Fibroblast of the conjunctiva (primary cell): ENCODE measurements at regions not wholly inside any gene's neighbourhood (a gene's known extent, or its start where the extent isn't known, plus 50 kb on each side); places are given as distances from the start of the nearest gene placed in this dataset.
"Not testable (repeated sequence)": the region's sequence is repeated elsewhere in the genome, so short reads cannot be mapped to it uniquely, and the experiment has no call there.

Source experiments
- DNase-seq: peaks from one replicate; pipeline ENCODE4 v3.0.0-alpha.2; 2010; ENCODE audit warnings: low read depth

- not testable (repeated sequence) for DNase-seq
These were observed 113.1 kb upstream of the CCZ1B start for GRCh38 chr7:6939126-6939525.

GRCh38 chr7:6939896-6940295 is 113.8 kb upstream of the CCZ1B start:
- not testable (repeated sequence) for DNase-seq

- not testable (repeated sequence) for DNase-seq
These were observed 120.8 kb upstream of the CCZ1B start for GRCh38 chr7:6946873-6947272.

- not testable (repeated sequence) for DNase-seq
These were observed 124.2 kb upstream of the CCZ1B start for GRCh38 chr7:6950231-6950630.

GRCh38 chr7:6951553-6951952 is 125.5 kb upstream of the CCZ1B start:
- DNase-seq: not testable (repeated sequence)

- not testable (repeated sequence) for DNase-seq
These were observed 127.2 kb upstream of the CCZ1B start for GRCh38 chr7:6953138-6953797.

GRCh38 chr7:6953798-6954181 is 127.7 kb upstream of the CCZ1B start:
- DNase-seq: not testable (repeated sequence)

GRCh38 chr7:6955385-6955784 is 129.3 kb upstream of the CCZ1B start:
- DNase-seq: not testable (repeated sequence)

- not testable (repeated sequence) for DNase-seq
These were observed 130.0 kb upstream of the CCZ1B start for GRCh38 chr7:6955990-6956566.

- DNase-seq: not testable (repeated sequence)
These were observed 132.3 kb upstream of the CCZ1B start for GRCh38 chr7:6958371-6958770.

GRCh38 chr7:6959942-6960341 is 133.9 kb upstream of the CCZ1B start:
- not testable (repeated sequence) for DNase-seq

- DNase-seq: not testable (repeated sequence)
These were observed 136.8 kb upstream of the CCZ1B start for GRCh38 chr7:6962871-6963270.

GRCh38 chr7:6965051-6965450 is 139.0 kb upstream of the CCZ1B start:
- DNase-seq: not testable (repeated sequence)

GRCh38 chr7:6970180-6970579 is 144.1 kb upstream of the CCZ1B start:
- not testable (repeated sequence) for DNase-seq

- not testable (repeated sequence) for DNase-seq
These were observed 148.8 kb upstream of the CCZ1B start for GRCh38 chr7:6974876-6975275.

- not testable (repeated sequence) for DNase-seq
These were observed 149.3 kb upstream of the CCZ1B start for GRCh38 chr7:6975346-6975745.

- not testable (repeated sequence) for DNase-seq
These were observed 151.3 kb upstream of the CCZ1B start for GRCh38 chr7:6977368-6977767.

- DNase-seq: not testable (repeated sequence)
These were observed 152.3 kb upstream of the CCZ1B start for GRCh38 chr7:6978326-6978725.

- not testable (repeated sequence) for DNase-seq
These were observed 153.4 kb upstream of the CCZ1B start for GRCh38 chr7:6979456-6979855.

GRCh38 chr7:6982375-6982774 is 156.3 kb upstream of the CCZ1B start:
- not testable (repeated sequence) for DNase-seq

GRCh38 chr7:6986892-6987291 is 160.8 kb upstream of the CCZ1B start:
- DNase-seq: not testable (repeated sequence)

GRCh38 chr7:6988608-6989007 is 162.5 kb upstream of the CCZ1B start:
- DNase-seq: not testable (repeated sequence)

GRCh38 chr7:6989968-6990367 is 163.9 kb upstream of the CCZ1B start:
- not testable (repeated sequence) for DNase-seq
